HAP-1 (cell line): ENCODE measurements at regions not wholly inside any gene's neighbourhood (a gene's known extent, or its start where the extent isn't known, plus 50 kb on each side); places are given as distances from the start of the nearest gene placed in this dataset.

Source experiments
- DNase-seq, 2 experiments: peaks; one replicate each; pipeline ENCODE4 v3.0.0-alpha.2; 2016 to 2020; ENCODE audit warnings: low spot score in 2 of 2
- H3K27me3 ChIP-seq: fragments of 250-450 bp; sonication (Bioruptor Pico); 2 replicates; pipeline ENCODE4 v1.5.1; 2020; ENCODE audit warnings: low read depth, mild to moderate bottlenecking, moderate library complexity
- H3K36me3 ChIP-seq: fragments of 250-450 bp; sonication (Bioruptor Pico); replicated peaks from 2 replicates; pipeline ENCODE4 v1.5.1; 2020; ENCODE audit warnings: mild to moderate bottlenecking
- H3K4me1 ChIP-seq: fragments of 250-450 bp; sonication (Bioruptor Pico); 2 replicates; pipeline ENCODE4 v1.5.1; 2020; ENCODE audit warnings: mild to moderate bottlenecking
- H3K4me3 ChIP-seq: fragments of 250-450 bp; sonication (Bioruptor Pico); 2 replicates; pipeline ENCODE4 v1.5.1; 2020; ENCODE audit warnings: mild to moderate bottlenecking, moderate library complexity
- H3K9me3 ChIP-seq: fragments of 250-450 bp; sonication (Bioruptor Pico); 2 replicates; pipeline ENCODE4 v1.5.1; 2020; ENCODE audit warnings: mild to moderate bottlenecking, moderate library complexity
- in situ Hi-C: fragments of 300-500 bp; cut with MboI; formaldehyde crosslinking; loops from 3 replicates; pipeline ENCODE4 v1.14.3; 2020; ENCODE audit warnings: low sequenced_read_pairs, inconsistent platforms, mixed read lengths

DNA sequence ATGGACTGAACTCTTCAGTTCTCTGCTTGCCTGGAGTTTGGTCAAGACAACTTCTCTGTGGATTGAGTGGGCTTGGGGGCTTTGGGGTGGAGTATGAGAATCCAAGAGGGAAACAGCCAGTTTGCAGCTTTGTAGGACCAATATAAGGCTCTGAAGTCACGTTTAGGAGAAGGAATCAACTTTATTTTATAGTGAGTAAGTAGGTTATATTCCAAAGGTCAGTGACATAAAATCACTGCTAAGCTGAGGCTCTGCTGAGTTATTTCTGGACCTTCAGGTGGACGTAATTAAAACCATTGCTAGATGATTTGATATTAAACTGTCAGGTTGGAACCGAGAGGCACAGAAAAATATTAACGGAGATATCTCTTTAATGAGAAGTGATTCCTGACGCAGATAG is 514.4 kb downstream of the DMAC1 start:
- H3K27me3 ChIP-seq = 0 out of 2 replicates have a peak, but pooled peaks cover 2% of the 10 kb centered on the region
- no peaks in the 10 kb centered on the region for H3K36me3 ChIP-seq
- in situ Hi-C loops = no loop called here
- no peak for DNase-seq
- H3K4me3 ChIP-seq = no peak overlapping the region
- no peaks in the 10 kb centered on the region for H3K4me1 ChIP-seq
- no peaks in the 10 kb centered on the region for H3K9me3 ChIP-seq

DNA sequence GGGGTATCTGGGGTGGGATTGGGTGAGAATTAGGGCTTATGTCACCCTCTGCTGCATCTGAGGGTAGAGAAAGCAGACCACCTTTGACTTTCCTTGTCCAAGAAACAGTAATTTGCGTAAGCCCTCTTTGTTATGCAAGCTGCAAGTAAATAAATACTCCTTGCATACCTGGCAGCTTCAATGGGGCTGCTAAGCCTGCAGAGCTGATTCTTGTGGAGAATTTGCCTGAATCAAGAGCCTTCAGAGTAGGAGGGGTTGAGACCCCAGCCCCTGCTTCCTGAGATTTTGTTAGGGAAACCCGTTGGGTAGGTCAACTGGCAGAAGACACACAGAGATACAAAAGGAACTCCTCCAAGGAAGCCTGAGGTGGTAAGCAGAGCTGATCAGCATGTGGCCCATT is 515.1 kb downstream of the DMAC1 start:
- Histone ChIP-seq H3K4me1 (no peaks in the 10 kb centered on the region), H3K4me3 (no peak overlapping the region), H3K27me3 (0 out of 2 replicates have a peak, but pooled peaks cover 2% of the 10 kb centered on the region), H3K9me3 (no peaks in the 10 kb centered on the region), H3K36me3 (no peaks in the 10 kb centered on the region)
- no peak for DNase-seq
- in situ Hi-C loops = no loop called here

DNA sequence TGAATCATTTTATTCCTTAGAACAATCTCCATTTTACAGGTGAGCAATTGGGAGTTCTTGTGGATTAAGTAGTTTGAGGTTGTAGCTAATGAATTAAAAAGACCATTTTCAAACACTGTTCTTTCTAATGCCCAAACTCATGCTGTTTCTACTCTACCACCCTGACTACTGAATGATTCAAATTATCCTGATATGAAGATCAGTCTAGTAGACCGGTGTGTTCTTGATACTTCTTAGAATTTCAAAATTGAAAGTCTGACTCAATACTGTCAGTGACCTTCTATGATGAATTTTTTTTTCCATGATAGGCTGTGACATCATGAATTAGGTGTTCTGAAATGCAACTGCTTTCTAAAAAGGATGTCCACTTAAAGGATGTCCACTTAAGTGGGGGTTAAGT is 515.5 kb downstream of the DMAC1 start:
- Histone ChIP-seq H3K4me1 (no peaks in the 10 kb centered on the region), H3K9me3 (no peaks in the 10 kb centered on the region), H3K36me3 (no peaks in the 10 kb centered on the region), H3K4me3 (no peak overlapping the region), H3K27me3 (0 out of 2 replicates have a peak, but pooled peaks cover 2% of the 10 kb centered on the region)
- DNase-seq = no peak
- in situ Hi-C loops = no loop called here

DNA sequence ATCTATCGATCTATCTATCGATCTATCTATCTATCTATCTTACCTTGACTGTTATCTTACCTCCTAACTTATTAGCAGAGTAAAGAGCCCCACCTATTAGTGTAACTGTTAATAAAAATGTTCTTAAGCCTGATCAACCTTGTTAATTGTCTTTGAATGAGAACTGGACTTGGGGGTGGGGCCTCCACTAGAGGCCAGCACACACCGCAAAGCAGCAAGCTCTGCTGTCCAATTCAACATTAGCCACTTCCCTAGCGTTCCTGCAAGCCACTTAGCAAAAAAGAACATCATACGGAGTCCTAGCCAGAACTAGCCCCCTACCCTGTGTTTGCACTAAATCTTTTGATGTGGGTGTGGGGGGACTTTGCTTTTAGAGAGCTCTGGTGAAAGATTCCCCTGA is 515.8 kb downstream of the KDM4C start:
- Histone ChIP-seq H3K27me3 (no peaks in the 10 kb centered on the region), H3K9me3 (no peaks in the 10 kb centered on the region), H3K36me3 (no peaks in the 10 kb centered on the region), H3K4me1 (no peaks in the 10 kb centered on the region), H3K4me3 (no peak overlapping the region)
- peak; percentile 27 to 32 for DNase-seq
- in situ Hi-C loops = no loop called here

DNA sequence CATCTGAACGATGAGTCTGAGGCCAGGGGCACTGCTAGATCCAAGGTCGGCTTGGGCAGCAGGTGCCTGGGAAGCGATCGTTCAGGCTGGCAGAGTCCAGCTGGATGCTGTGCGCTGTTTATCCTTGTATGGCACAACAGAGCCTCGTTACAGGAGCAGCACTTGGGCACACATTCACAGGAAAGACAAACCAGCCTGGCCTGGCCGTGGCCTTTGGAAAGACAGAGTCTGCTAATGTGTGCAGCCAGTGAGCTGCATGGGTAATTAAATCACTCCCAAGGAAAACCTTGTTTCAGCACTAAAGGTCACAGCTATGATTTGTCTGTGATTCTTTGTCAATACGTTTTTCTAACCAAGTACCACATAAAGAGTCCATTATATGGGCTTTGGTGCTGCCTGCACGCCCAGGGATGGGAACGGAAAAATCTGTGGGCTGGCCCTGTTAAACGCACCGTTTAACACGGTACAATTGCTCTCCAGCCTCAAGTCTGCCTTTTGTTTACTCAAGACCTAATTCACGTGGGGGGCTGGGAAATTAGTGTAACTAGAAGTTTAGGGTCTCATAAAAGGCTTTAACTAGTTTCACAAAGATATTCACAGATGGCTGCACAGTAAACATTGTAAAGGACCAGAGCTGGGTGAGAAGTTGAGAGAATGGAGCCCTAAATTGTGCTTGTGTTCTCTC is 509.3 kb downstream of the KDM4C start:
- no peaks in the 10 kb centered on the region for H3K36me3 ChIP-seq

DNA sequence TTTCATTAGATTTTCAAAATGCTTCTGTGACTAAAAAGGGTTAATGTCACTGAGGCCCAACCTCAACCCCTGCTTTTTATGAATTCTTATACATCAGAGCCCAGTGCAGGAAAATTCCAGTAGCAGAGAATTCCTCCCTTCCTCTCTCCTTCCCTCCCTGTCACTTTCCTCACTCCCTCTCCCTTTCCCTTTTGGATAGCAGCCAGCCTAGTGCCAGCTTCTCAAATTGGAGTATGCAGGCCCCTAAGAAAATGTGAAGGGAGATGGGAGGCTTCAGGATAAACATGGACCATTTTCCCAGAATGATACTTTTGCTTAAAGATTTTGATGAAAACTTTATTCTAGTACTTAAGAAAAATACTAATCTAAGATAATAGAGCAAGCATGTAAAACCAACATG is 507.4 kb downstream of the KDM4C start:
- Histone ChIP-seq H3K36me3 (no peaks in the 10 kb centered on the region), H3K27me3 (no peaks in the 10 kb centered on the region), H3K4me3 (no peak overlapping the region), H3K4me1 (no peaks in the 10 kb centered on the region), H3K9me3 (no peaks in the 10 kb centered on the region)
- in situ Hi-C loops = no loop called here
- no peak for DNase-seq

More for the DNA sequence above, 509.3 kb downstream of the KDM4C start:
- Histone ChIP-seq H3K4me1 (no peaks in the 10 kb centered on the region), H3K9me3 (no peaks in the 10 kb centered on the region), H3K27me3 (no peaks in the 10 kb centered on the region), H3K4me3 (no peak overlapping the region)
- in situ Hi-C loops = no loop called here
- DNase-seq = peak in 1 of 2 experiments; percentile 13

DNA sequence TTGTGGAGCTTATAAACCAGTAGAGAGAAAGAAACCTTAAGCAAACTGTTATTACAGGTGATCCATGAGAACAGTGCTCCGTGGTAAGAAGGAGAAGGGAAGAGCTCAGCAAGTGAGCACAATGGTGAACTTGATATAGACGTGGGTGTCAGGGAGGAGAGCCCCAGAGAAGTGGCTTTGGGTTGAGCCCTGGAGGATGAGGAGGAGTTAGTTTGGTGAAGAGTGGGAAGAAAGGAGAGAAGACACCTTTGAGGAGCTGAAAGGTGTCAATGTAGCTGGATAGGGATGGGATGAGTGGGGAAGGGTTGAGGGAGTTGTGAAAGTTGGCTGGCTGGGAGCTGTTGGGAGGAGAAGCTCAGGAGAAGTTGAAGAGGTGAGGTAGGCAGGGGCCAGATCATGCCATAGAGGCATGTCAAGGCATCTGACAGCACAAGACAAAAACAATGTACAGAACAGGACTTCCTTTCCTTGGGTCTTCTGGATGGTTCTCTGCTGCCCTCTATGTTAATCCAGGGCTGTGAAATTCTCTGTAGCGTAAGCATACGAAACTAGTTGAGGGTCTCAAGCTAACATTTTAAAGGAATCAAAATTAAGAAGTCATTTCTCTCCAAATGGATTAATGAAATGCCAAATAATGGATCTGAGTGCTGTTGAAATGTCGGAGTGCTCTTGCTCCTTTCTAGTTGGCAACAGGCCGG is 501.9 kb downstream of the KDM4C start:
- H3K27me3 ChIP-seq = no peaks in the 10 kb centered on the region
- no peak overlapping the region for H3K4me3 ChIP-seq
- H3K4me1 ChIP-seq = no peaks in the 10 kb centered on the region
- H3K9me3 ChIP-seq = no peaks in the 10 kb centered on the region
- H3K36me3 ChIP-seq = no peaks in the 10 kb centered on the region
- in situ Hi-C loops = no loop called here
- no peak for DNase-seq

DNA sequence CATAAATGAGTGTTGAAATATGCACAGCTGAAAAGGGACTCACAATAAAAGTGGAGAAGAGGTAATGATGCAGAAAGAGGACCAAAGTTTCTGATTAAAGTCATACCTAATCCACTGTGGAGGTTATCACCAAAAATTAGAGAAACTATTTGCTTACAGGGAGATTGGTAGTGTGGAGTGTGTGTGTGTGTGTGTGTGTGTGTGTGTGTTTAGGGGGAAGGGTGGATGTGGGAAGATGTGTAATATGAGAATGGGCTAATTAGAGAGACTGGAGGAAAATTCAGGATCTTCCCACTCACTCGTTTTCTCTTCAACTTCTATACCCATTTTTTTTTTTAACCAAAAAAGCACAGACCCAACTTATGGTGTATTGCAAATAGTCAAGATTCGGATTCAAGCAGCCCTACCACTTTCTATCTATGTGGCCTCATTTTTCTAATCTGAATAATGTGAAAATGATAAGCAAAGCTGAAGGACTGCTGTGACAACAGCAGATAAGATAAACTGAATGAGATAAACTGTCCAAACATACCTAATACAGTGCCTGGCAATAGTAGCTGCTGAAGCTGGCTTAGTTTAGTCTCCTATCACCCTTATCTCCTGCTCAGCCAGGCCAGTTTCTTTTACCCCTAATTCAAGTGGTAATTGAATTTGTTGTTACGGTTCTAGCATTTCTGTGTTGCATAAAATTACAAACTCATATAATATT is 501.1 kb downstream of the KDM4C start:
- no peaks in the 10 kb centered on the region for H3K27me3 ChIP-seq
- H3K9me3 ChIP-seq = no peaks in the 10 kb centered on the region
- no peaks in the 10 kb centered on the region for H3K36me3 ChIP-seq
- no peak for DNase-seq
- in situ Hi-C loops = no loop called here
- no peaks in the 10 kb centered on the region for H3K4me1 ChIP-seq
- H3K4me3 ChIP-seq = no peak overlapping the region

DNA sequence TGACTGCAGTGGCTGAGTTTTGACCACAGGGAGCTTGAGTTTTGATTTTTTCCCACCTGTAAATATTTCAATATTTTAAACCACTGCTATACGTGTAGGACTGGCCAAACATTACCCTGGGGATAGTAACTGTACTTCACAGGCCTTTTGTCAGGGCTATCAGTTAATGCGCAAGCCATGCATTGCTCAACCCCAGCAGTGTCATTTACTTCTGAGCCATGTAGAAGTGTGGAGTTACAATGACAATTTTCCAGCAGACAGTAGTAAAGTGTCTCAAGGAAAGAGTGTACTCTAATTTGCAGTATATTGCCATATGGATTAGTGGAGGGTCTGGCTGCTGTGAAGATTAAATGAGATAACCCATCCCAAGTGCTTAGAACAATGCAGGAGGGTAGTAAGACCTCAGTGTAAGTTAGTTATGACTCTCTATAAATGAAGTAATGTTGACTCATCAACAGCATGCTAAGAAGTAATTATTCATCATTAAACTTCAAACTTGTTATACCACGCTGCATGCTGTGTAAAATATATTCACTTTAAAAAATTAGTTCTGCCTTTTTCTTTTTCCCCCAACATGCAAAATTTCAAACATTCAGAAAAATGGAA is 489.2 kb downstream of the KDM4C start:
- in situ Hi-C loops = no loop called here
- H3K9me3 ChIP-seq = no peaks in the 10 kb centered on the region
- H3K4me3 ChIP-seq = no peak overlapping the region
- H3K4me1 ChIP-seq = no peaks in the 10 kb centered on the region
- H3K36me3 ChIP-seq = no peaks in the 10 kb centered on the region
- no peak for DNase-seq
- H3K27me3 ChIP-seq = no peaks in the 10 kb centered on the region

DNA sequence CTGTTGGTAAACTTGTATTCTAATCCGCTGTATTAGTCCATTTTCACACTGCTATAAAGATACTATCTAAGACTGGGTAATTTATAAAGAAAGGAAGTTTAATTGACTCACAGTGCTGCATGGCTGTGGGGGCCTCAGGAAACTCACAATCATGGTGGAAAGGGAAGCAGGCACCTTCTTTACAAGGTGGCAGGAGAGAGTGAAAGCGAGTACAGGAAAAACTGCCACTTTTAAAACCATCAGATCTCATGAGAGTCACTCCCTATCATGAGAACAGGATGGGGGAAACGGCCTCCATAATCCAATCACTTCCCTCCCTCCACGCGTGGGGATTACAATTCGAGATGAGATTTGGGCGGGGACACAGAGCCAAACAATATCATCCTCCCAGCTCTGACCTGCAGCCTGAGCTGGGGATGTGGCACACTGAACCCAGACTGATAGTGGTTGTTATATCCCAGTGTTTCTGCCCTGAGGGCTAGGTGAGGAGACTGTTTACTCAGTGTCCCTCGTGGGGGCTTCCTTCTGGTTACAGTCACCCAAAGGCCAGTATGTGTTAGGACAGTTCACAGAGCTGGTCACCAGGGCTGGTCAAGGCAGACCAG is 488.3 kb downstream of the KDM4C start:
- no peaks in the 10 kb centered on the region for H3K4me1 ChIP-seq
- DNase-seq = no peak
- no peaks in the 10 kb centered on the region for H3K36me3 ChIP-seq
- no peaks in the 10 kb centered on the region for H3K9me3 ChIP-seq
- in situ Hi-C loops = no loop called here
- no peaks in the 10 kb centered on the region for H3K27me3 ChIP-seq
- no peak overlapping the region for H3K4me3 ChIP-seq

DNA sequence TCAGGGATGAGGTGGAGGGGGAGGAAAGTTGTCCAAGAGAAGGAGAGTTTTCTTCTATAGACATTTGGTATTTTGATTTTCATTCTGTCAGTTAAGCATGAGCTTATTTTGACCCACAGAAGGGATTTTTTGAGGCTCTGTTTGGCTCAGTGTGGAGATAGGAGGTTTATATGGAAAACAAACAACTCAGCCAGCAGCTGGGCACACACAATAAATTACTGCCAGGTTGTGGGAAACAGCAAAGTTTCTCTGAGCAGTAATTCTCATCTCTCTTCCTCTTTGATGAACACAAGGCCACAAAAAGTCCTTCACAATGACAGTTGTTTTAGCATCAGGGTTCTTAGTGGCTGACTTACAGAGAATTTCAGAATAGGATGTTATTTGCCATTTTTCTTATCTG is 486.1 kb downstream of the KDM4C start:
- Histone ChIP-seq H3K36me3 (no peaks in the 10 kb centered on the region), H3K4me1 (no peaks in the 10 kb centered on the region), H3K9me3 (no peaks in the 10 kb centered on the region), H3K27me3 (no peaks in the 10 kb centered on the region), H3K4me3 (no peak overlapping the region)
- DNase-seq = no peak
- in situ Hi-C loops = no loop called here

DNA sequence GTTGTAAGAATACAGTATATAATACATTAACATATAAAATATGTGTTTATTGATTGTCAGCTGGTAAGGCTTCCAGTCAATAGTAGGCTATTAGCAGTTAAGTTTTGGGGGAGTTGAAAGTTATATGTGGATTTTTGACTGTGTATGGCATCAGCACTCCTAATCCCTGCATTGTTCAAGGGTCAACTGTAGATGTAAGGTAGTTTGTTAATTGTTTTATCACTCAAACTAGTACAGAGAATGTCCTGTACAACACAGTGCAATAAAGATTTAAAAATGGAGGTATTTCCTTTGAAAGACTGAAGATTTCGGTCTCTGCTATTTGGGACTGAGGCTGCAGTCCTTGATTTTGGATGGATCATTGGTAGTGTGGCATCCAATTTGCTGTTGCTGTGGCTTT is 484.4 kb downstream of the KDM4C start:
- no peaks in the 10 kb centered on the region for H3K4me1 ChIP-seq
- H3K36me3 ChIP-seq = no peaks in the 10 kb centered on the region
- no peak overlapping the region for H3K4me3 ChIP-seq
- no peak for DNase-seq
- H3K27me3 ChIP-seq = no peaks in the 10 kb centered on the region
- in situ Hi-C loops = no loop called here
- no peaks in the 10 kb centered on the region for H3K9me3 ChIP-seq

DNA sequence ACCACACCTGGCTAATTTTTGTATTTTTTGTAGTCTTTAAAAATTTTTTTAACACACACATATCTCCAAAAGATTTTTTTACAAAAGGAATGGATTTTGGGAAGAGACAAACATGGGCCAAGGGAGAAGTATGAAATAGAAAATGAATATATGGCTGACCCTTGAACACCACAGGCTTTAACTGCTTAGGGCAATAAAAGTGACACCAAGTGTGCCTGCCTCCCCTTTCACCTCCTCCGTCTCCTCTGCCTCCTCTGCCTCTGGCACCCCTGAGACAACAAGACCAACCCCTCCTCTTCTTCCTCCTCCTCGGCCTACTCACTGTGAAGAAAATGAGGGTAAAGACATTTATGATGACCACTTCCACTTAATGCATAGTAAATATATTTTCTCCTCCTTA is 483.9 kb downstream of the KDM4C start:
- in situ Hi-C loops = no loop called here
- no peak overlapping the region for H3K4me3 ChIP-seq
- H3K27me3 ChIP-seq = no peaks in the 10 kb centered on the region
- H3K9me3 ChIP-seq = no peaks in the 10 kb centered on the region
- no peaks in the 10 kb centered on the region for H3K36me3 ChIP-seq
- H3K4me1 ChIP-seq = no peaks in the 10 kb centered on the region
- no peak for DNase-seq
